Mucosa of descending colon (tissue), 3 donors: ENCODE measurements at regions not wholly inside any gene's neighbourhood (a gene's known extent, or its start where the extent isn't known, plus 50 kb on each side); places are given as distances from the start of the nearest gene placed in this dataset.

Experiments used
- ATAC-seq: fragments of 200-7000 bp; cut with Tn5 transposase; one replicate; pipeline ENCODE4 v1.9.1; 2020; ENCODE audit warnings: mild to moderate bottlenecking, moderate library complexity
- DNase-seq, 3 donors: peaks; one replicate each; pipeline ENCODE4 v3.0.0-alpha.2; 2020
- H3K36me3 ChIP-seq: fragments of 200-600 bp; one replicate; pipeline ENCODE4 v1.8.0; 2021; ENCODE audit warnings: low read depth, mild to moderate bottlenecking
- H3K4me1 ChIP-seq: fragments of 200-600 bp; one replicate; pipeline ENCODE4 v1.8.0; 2021; ENCODE audit warnings: low read depth, mild to moderate bottlenecking
- H3K4me3 ChIP-seq: fragments of 200-600 bp; one replicate; pipeline ENCODE4 v1.8.0; 2021; ENCODE audit warnings: mild to moderate bottlenecking
- H3K9me3 ChIP-seq: fragments of 200-600 bp; one replicate; pipeline ENCODE4 v1.8.0; 2021; ENCODE audit warnings: mild to moderate bottlenecking
- CTCF ChIP-seq: fragments of 200-600 bp; IDR thresholded peaks from one replicate; pipeline ENCODE4 v1.8.0; 2022; ENCODE audit warnings: antibody characterized with exemption, mild to moderate bottlenecking
- intact Hi-C, 2 donors: fragments of 100-400 bp; cut with DNase I in 1 of 2; cut with micrococcal nuclease in 1 of 2; formaldehyde crosslinking; loops; one replicate each; pipeline versions ENCODE4 v1.11.0 to v1.11.1; 2022; cut with DNase I, micrococcal nuclease
- donor health status: DM: no; HTN: no; CAD: no; lungs with moderate emphysema.
- donor health status: DM: no; HTN: no; CAD: no.
- donor health status: DM: no; HTN: yes; CAD: no.

GRCh38 chr2:136351684-136352083 is 233.7 kb upstream of the CXCR4 start:
- Histone ChIP-seq H3K9me3 (no peaks in the 10 kb centered on the region), H3K4me3 (no peak overlapping the region), H3K36me3 (no peaks in the 10 kb centered on the region), H3K4me1 (no peaks in the 10 kb centered on the region)
- TF ChIP-seq CTCF, result no peak
- ATAC-seq, result no peak
- DNase-seq, result no peak
- intact Hi-C loops, result no loop called here

GRCh38 chr2:136347981-136348380 is 230.0 kb upstream of the CXCR4 start:
- no peak for TF ChIP-seq CTCF
- no peaks in the 10 kb centered on the region for H3K4me1 ChIP-seq
- H3K9me3 ChIP-seq, result no peaks in the 10 kb centered on the region
- no peaks in the 10 kb centered on the region for H3K36me3 ChIP-seq
- ATAC-seq (no peak), DNase-seq (no peak)
- intact Hi-C loops, result no loop called here
- H3K4me3 ChIP-seq, result no peak overlapping the region

- no peaks in the 10 kb centered on the region for H3K36me3 ChIP-seq
- H3K9me3 ChIP-seq, result no peaks in the 10 kb centered on the region
- intact Hi-C loops, result no loop called here
- no peak overlapping the region for H3K4me3 ChIP-seq
- no peak for TF ChIP-seq CTCF
- no peak for ATAC-seq
- H3K4me1 ChIP-seq, result no peaks in the 10 kb centered on the region
- no peak for DNase-seq
Measured at GRCh38 chr2:136344339-136344738, 226.4 kb upstream of the CXCR4 start.

- Histone ChIP-seq H3K36me3 (no peaks in the 10 kb centered on the region), H3K9me3 (no peaks in the 10 kb centered on the region), H3K4me3 (no peak overlapping the region), H3K4me1 (no peaks in the 10 kb centered on the region)
- intact Hi-C loops, result no loop called here
- no peak for DNase-seq
- no peak for TF ChIP-seq CTCF
- no peak for ATAC-seq
Measured at GRCh38 chr2:136342138-136342537, 224.2 kb upstream of the CXCR4 start.

GRCh38 chr2:136334967-136335366 is 217.0 kb upstream of the CXCR4 start:
- no peaks in the 10 kb centered on the region for H3K4me1 ChIP-seq
- ATAC-seq, result no peak
- no peak for DNase-seq
- no peaks in the 10 kb centered on the region for H3K9me3 ChIP-seq
- intact Hi-C loops, result no loop called here
- H3K36me3 ChIP-seq, result no peaks in the 10 kb centered on the region
- H3K4me3 ChIP-seq, result no peak overlapping the region
- TF ChIP-seq CTCF, result no peak

GRCh38 chr2:136332436-136333095 is 214.6 kb upstream of the CXCR4 start:
- H3K4me3 ChIP-seq, result no peak overlapping the region
- intact Hi-C loops, result no loop called here
- DNase-seq (no peak), ATAC-seq (no peak)
- no peak for TF ChIP-seq CTCF
- no peaks in the 10 kb centered on the region for H3K36me3 ChIP-seq
- no peaks in the 10 kb centered on the region for H3K9me3 ChIP-seq
- H3K4me1 ChIP-seq, result no peaks in the 10 kb centered on the region
